Suppressor macrophage (primary cell): ENCODE measurements at regions not wholly inside any gene's neighbourhood (a gene's known extent, or its start where the extent isn't known, plus 50 kb on each side); places are given as distances from the start of the nearest gene placed in this dataset.
"Not testable (repeated sequence)": the region's sequence is repeated elsewhere in the genome, so short reads cannot be mapped to it uniquely, and the experiment has no call there.

Source experiments
- DNase-seq, 4 experiments: peaks; one replicate each; pipeline ENCODE4 v3.0.0-alpha.2; 2020 to 2022

- DNase-seq, result peak; percentile 64 to 70 (median 66)
Measured at GRCh38 chr12:85575120-85576096, 260.8 kb downstream of the RASSF9 start.

GRCh38 chr12:85580562-85581168 is 255.5 kb downstream of the RASSF9 start:
- no peak for DNase-seq

GRCh38 chr12:85587158-85587557 is 249.1 kb downstream of the RASSF9 start:
- no peak for DNase-seq

GRCh38 chr12:85588221-85588620 is 248.0 kb downstream of the RASSF9 start:
- no peak for DNase-seq

- no peak for DNase-seq
Measured at GRCh38 chr12:85600841-85601240, 235.4 kb downstream of the RASSF9 start.

GRCh38 chr12:85603556-85603955 is 232.7 kb downstream of the RASSF9 start:
- no peak for DNase-seq

GRCh38 chr12:85606455-85606854 is 229.8 kb downstream of the RASSF9 start:
- DNase-seq, result no peak

GRCh38 chr12:85609778-85610177 is 226.4 kb downstream of the RASSF9 start:
- no peak for DNase-seq

- DNase-seq, result no peak
Measured at GRCh38 chr12:85610194-85610593, 226.0 kb downstream of the RASSF9 start.

- DNase-seq, result no peak
Measured at GRCh38 chr12:85616201-85616600, 220.0 kb downstream of the RASSF9 start.

GRCh38 chr12:85617307-85618091 is 218.7 kb downstream of the RASSF9 start:
- DNase-seq, result no peak

- DNase-seq, result no peak
Measured at GRCh38 chr12:85621041-85621440, 215.2 kb downstream of the RASSF9 start.

GRCh38 chr12:85623763-85624162 is 212.4 kb downstream of the RASSF9 start:
- DNase-seq, result no peak

- DNase-seq, result no peak
Measured at GRCh38 chr12:85625467-85625866, 210.7 kb downstream of the RASSF9 start.

GRCh38 chr12:85626001-85626783 is 210.0 kb downstream of the RASSF9 start:
- DNase-seq, result peak; percentile 13 to 57 (median 40)

GRCh38 chr12:85626784-85627171 is 209.4 kb downstream of the RASSF9 start:
- no peak for DNase-seq

GRCh38 chr12:85627584-85627983 is 208.6 kb downstream of the RASSF9 start:
- DNase-seq, result no peak

GRCh38 chr12:85628562-85628961 is 207.6 kb downstream of the RASSF9 start:
- DNase-seq, result not testable (repeated sequence)

GRCh38 chr12:85630851-85631250 is 205.4 kb downstream of the RASSF9 start:
- DNase-seq, result no peak

- DNase-seq, result peak in 3 of 4 experiments; percentile 11 to 31 (median 28)
Measured at GRCh38 chr12:85632390-85632789, 203.8 kb downstream of the RASSF9 start.

GRCh38 chr12:85633491-85633890 is 202.7 kb downstream of the RASSF9 start:
- DNase-seq, result no peak

GRCh38 chr12:85639834-85640233 is 196.4 kb downstream of the RASSF9 start:
- no peak for DNase-seq
